ENCODE measurements at regions not wholly inside any gene's neighbourhood (a gene's known extent, or its start where the extent isn't known, plus 50 kb on each side); places are given as distances from the start of the nearest gene placed in this dataset.

- TF ChIP-seq SRF (IDR thresholded peaks at IDR 0.05; ENCODE audit: low read depth, low read length) = no peak
- no peak for TF ChIP-seq PHF8 (conservative IDR thresholded peaks at IDR 0.05; ENCODE audit: low read depth, low read length)
- TF ChIP-seq TAF1 (IDR thresholded peaks at IDR 0.05; ENCODE audit: low read depth, low read length) = no peak
- TF ChIP-seq CTCF (IDR thresholded peaks at IDR 0.05; ENCODE audit: control extremely low read depth in 1 of 3, insufficient read depth in 1 of 3, low read depth in 1 of 3, low read length in 3 of 3) = no peak
Measured at GRCh38 chr16:82317411-82318167, 147.6 kb upstream of the MPHOSPH6 start.

Data from H1 (cell line).